Ascending aorta (tissue), 2 donors: ENCODE measurements at regions not wholly inside any gene's neighbourhood (a gene's known extent, or its start where the extent isn't known, plus 50 kb on each side); places are given as distances from the start of the nearest gene placed in this dataset.

Experiments
- DNase-seq, 2 donors: peaks; one replicate each; pipeline ENCODE4 v3.0.0-alpha.2; 2019; ENCODE audit warnings: low spot score in 2 of 2
- H3K27ac ChIP-seq, 2 donors: fragments of 200-600 bp; sonication (generic); one replicate each; pipeline ENCODE4 v1.5.1; 2016 to 2017; ENCODE audit warnings: mild to moderate bottlenecking in 1 of 2
- H3K27me3 ChIP-seq: fragments of 200-600 bp; sonication (generic); one replicate; pipeline ENCODE4 v1.5.1; 2017
- H3K36me3 ChIP-seq, 2 donors: fragments of 200-600 bp; sonication (generic); one replicate each; pipeline ENCODE4 v1.5.1; 2016
- H3K4me1 ChIP-seq, 2 donors: fragments of 200-600 bp; sonication (generic); one replicate each; pipeline ENCODE4 v1.5.1; 2016 to 2017; ENCODE audit warnings: mild to moderate bottlenecking in 1 of 2
- H3K4me3 ChIP-seq, 2 donors: fragments of 200-600 bp; sonication (generic); one replicate each; pipeline ENCODE4 v1.5.1; 2016 to 2017; ENCODE audit warnings: mild to moderate bottlenecking in 1 of 2
- H3K9me3 ChIP-seq, 2 donors: fragments of 200-600 bp; sonication (generic); one replicate each; pipeline ENCODE4 v1.5.1; 2016
- CTCF ChIP-seq, 3 experiments: fragments of 200-600 bp in 2 of 3; fragments of 450-650 bp in 1 of 3; sonication (generic) in 2 of 3; IDR thresholded peaks; one replicate each; pipeline ENCODE4 v1.5.1; 2016 to 2019; ENCODE audit warnings: antibody characterized with exemption in 3 of 3, mild to moderate bottlenecking in 1 of 3, moderate library complexity in 1 of 3
- intact Hi-C: fragments of 100-400 bp; cut with DNase I; formaldehyde crosslinking; loops from one replicate; pipeline ENCODE4 v1.15.1; 2023

DNA sequence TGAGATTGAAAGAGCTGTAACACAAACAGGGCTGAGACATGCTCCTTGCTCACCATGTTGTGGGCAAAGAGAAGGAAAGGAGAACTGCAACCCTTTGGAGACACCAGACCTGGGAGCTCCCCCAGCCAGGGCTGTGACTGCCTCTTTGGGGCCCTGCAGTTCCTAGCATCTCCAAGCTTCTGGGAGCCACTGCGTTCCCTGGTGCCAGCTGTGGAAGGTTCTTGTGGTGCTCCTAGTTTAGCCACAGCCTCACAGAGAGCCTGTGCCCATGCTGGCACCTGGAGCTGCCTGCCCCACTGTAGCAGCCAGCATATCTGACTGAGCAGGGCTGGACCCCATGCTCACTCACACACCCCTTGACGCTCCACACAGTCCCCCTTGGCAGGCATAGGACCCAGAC lies 141.7 kb downstream of the PDHA2 start:
- Histone ChIP-seq H3K4me1 (no peaks in the 10 kb centered on the region), H3K27me3 (no peaks in the 10 kb centered on the region), H3K9me3 (no peaks in the 10 kb centered on the region), H3K27ac (no peak overlapping the region), H3K36me3 (no peaks in the 10 kb centered on the region), H3K4me3 (no peak overlapping the region)
- intact Hi-C loops = no loop called here
- TF ChIP-seq CTCF (IDR thresholded peaks at IDR 0.05) = no peak
- DNase-seq = no peak

GRCh38 chr4:95982516-95982915 lies 142.6 kb downstream of the PDHA2 start:
- Histone ChIP-seq H3K27me3 (no peaks in the 10 kb centered on the region), H3K4me3 (no peak overlapping the region), H3K36me3 (no peaks in the 10 kb centered on the region), H3K4me1 (no peaks in the 10 kb centered on the region), H3K9me3 (no peaks in the 10 kb centered on the region), H3K27ac (no peak overlapping the region)
- no peak for DNase-seq
- intact Hi-C loops = no loop called here
- no peak for TF ChIP-seq CTCF (IDR thresholded peaks at IDR 0.05)

GRCh38 chr4:95984081-95984480 lies 144.2 kb downstream of the PDHA2 start:
- Histone ChIP-seq H3K36me3 (no peaks in the 10 kb centered on the region), H3K4me3 (no peak overlapping the region), H3K27ac (no peak overlapping the region), H3K9me3 (no peaks in the 10 kb centered on the region), H3K27me3 (no peaks in the 10 kb centered on the region), H3K4me1 (no peaks in the 10 kb centered on the region)
- no peak for TF ChIP-seq CTCF (IDR thresholded peaks at IDR 0.05)
- DNase-seq = no peak
- intact Hi-C loops = no loop called here

DNA sequence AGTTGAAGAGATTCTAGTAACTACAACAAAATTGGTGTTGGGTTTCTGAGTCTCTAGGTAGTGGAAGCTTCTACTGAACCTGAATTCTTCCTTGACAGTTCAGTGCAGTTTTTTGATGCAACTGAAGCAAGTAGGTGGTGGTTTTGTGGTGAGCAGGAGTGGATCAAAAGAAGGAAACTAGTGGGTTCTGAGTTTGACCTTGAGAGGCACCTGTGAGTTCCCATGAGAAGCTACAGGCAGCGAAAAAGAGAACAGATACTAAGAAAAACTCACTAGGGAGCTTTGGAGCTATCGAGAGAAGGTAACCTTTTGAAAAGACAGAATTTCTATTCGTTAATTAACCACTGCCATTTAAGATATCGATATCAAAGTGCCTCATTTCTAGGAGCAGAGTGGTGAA lies 145.2 kb downstream of the PDHA2 start:
- Histone ChIP-seq H3K27ac (no peak overlapping the region), H3K4me3 (no peak overlapping the region), H3K4me1 (no peaks in the 10 kb centered on the region), H3K9me3 (no peaks in the 10 kb centered on the region), H3K36me3 (no peaks in the 10 kb centered on the region), H3K27me3 (no peaks in the 10 kb centered on the region)
- intact Hi-C loops = no loop called here
- TF ChIP-seq CTCF (IDR thresholded peaks at IDR 0.05) = no peak
- DNase-seq = no peak

- Histone ChIP-seq H3K9me3 (no peaks in the 10 kb centered on the region), H3K4me3 (no peak overlapping the region), H3K27me3 (no peaks in the 10 kb centered on the region), H3K27ac (no peak overlapping the region), H3K4me1 (no peaks in the 10 kb centered on the region), H3K36me3 (no peaks in the 10 kb centered on the region)
- intact Hi-C loops = no loop called here
- no peak for TF ChIP-seq CTCF (IDR thresholded peaks at IDR 0.05)
- DNase-seq = no peak
These were observed 146.1 kb downstream of the PDHA2 start for GRCh38 chr4:95985791-95986550.

DNA sequence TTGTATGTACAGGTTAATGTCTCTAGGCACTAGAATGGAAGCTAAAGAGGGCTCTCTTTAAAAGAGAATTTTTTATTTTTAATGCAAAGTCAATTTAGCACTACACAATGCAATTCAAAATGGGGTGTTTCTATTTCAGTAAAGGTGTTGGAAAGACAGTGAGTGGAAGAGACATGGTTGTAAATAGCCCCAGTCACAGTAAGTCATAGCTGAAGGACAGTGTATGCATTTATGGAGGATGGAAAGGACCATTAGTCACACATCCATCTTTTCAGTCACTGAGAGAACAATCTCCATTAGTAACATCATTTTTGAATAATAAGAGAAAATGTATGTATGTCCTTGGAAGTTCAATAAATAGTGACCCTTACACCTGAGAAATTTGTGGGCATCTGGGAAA lies 148.0 kb downstream of the PDHA2 start:
- TF ChIP-seq CTCF (IDR thresholded peaks at IDR 0.05) = no peak
- Histone ChIP-seq H3K27me3 (no peaks in the 10 kb centered on the region), H3K36me3 (no peaks in the 10 kb centered on the region), H3K4me1 (no peaks in the 10 kb centered on the region), H3K9me3 (no peaks in the 10 kb centered on the region), H3K4me3 (no peak overlapping the region), H3K27ac (no peak overlapping the region)
- intact Hi-C loops = no loop called here
- DNase-seq = no peak
